ENCODE measurements at regions not wholly inside any gene's neighbourhood (a gene's known extent, or its start where the extent isn't known, plus 50 kb on each side); places are given as distances from the start of the nearest gene placed in this dataset.
"Not testable (repeated sequence)": the region's sequence is repeated elsewhere in the genome, so short reads cannot be mapped to it uniquely, and the experiment has no call there.

GRCh38 chr4:19492606-19493005 lies 759.1 kb upstream of the SLIT2 start:
- no peak for DNase-seq

GRCh38 chr4:19486400-19486799 lies 765.3 kb upstream of the SLIT2 start:
- no peak for DNase-seq

GRCh38 chr4:19478791-19479190 lies 772.9 kb upstream of the SLIT2 start:
- no peak for DNase-seq

GRCh38 chr4:19473569-19473968 lies 778.1 kb upstream of the SLIT2 start:
- DNase-seq: no peak

GRCh38 chr4:19472666-19473065 lies 779.0 kb upstream of the SLIT2 start:
- no peak for DNase-seq

GRCh38 chr4:19470001-19470400 lies 781.7 kb upstream of the SLIT2 start:
- not testable (repeated sequence) for DNase-seq

GRCh38 chr4:19462117-19462516 lies 789.6 kb upstream of the SLIT2 start:
- no peak for DNase-seq

GRCh38 chr4:19455850-19456602 lies 795.7 kb upstream of the SLIT2 start:
- DNase-seq: no peak

GRCh38 chr4:19455196-19455595 lies 796.5 kb upstream of the SLIT2 start:
- DNase-seq: no peak

GRCh38 chr4:19438233-19438632 lies 813.5 kb upstream of the SLIT2 start:
- no peak for DNase-seq

- DNase-seq: no peak
These were observed 814.7 kb upstream of the SLIT2 start for GRCh38 chr4:19437008-19437407.

GRCh38 chr4:19429684-19430083 lies 822.0 kb upstream of the SLIT2 start:
- DNase-seq: no peak

GRCh38 chr4:19425146-19425545 lies 826.6 kb upstream of the SLIT2 start:
- no peak for DNase-seq

GRCh38 chr4:19417256-19417655 lies 834.4 kb upstream of the SLIT2 start:
- no peak for DNase-seq

- no peak for DNase-seq
These were observed 835.6 kb upstream of the SLIT2 start for GRCh38 chr4:19416146-19416545.

- DNase-seq: no peak
These were observed 843.2 kb upstream of the SLIT2 start for GRCh38 chr4:19408490-19408889.

GRCh38 chr4:19406789-19407188 lies 844.9 kb upstream of the SLIT2 start:
- DNase-seq: no peak

- no peak for DNase-seq
These were observed 847.8 kb upstream of the SLIT2 start for GRCh38 chr4:19403786-19404370.

GRCh38 chr4:19402581-19403065 lies 849.1 kb upstream of the SLIT2 start:
- no peak for DNase-seq

GRCh38 chr4:19401301-19402080 lies 850.2 kb upstream of the SLIT2 start:
- DNase-seq: no peak

- no peak for DNase-seq
These were observed 850.9 kb upstream of the SLIT2 start for GRCh38 chr4:19400820-19401219.

- no peak for DNase-seq
These were observed 852.7 kb upstream of the SLIT2 start for GRCh38 chr4:19399001-19399400.

- no peak for DNase-seq
These were observed 864.9 kb upstream of the SLIT2 start for GRCh38 chr4:19386786-19387185.

Measured in NCI-H2171 (cell line).